PFSK-1 (cell line): ENCODE measurements at regions not wholly inside any gene's neighbourhood (a gene's known extent, or its start where the extent isn't known, plus 50 kb on each side); places are given as distances from the start of the nearest gene placed in this dataset.

Source experiments
- FOXP2 ChIP-seq: optimal IDR thresholded peaks from 2 replicates; pipeline ENCODE3; 2011; ENCODE audit warnings: borderline replicate concordance, control low read depth, inconsistent platforms; ENCODE audit not compliant: insufficient read depth; ENCODE audit errors: extremely low read length, extremely low read depth
- POLR2AphosphoS5 ChIP-seq: IDR thresholded peaks from 2 replicates; pipeline ENCODE4 v1.6.1; 2012; ENCODE audit warnings: low read depth, mild to moderate bottlenecking, control low read depth, low read length, moderate library complexity
- REST ChIP-seq, 2 experiments: IDR thresholded peaks; 2 replicates each; pipeline versions ENCODE4 v1.6.1 to v1.8.0; 2011 to 2012; ENCODE audit warnings: low read depth in 2 of 2, low read length in 2 of 2, control low read depth in 1 of 2, inconsistent platforms in 1 of 2, mild to moderate bottlenecking in 1 of 2, moderate library complexity in 1 of 2; ENCODE audit not compliant: insufficient read depth in 1 of 2
- SIN3A ChIP-seq: IDR thresholded peaks from 2 replicates; pipeline ENCODE4 v1.6.1; 2012; ENCODE audit warnings: mild to moderate bottlenecking, low read length, moderate library complexity, borderline replicate concordance; ENCODE audit not compliant: insufficient read depth
- TAF1 ChIP-seq: IDR thresholded peaks from 2 replicates; pipeline ENCODE4 v1.6.1; 2012; ENCODE audit warnings: low read length, control low read depth, borderline replicate concordance; ENCODE audit not compliant: insufficient read depth

- TF ChIP-seq POLR2AphosphoS5: no peak
- TF ChIP-seq REST (IDR thresholded peaks at IDR 0.05; ENCODE audit: insufficient read depth in 1 of 2, low read depth in 2 of 2, low read length in 2 of 2): no peak
- TF ChIP-seq TAF1: no peak
- TF ChIP-seq FOXP2: no peak
- no peak for TF ChIP-seq SIN3A
Measured at GRCh38 chr3:161555320-161555719, 58.7 kb downstream of the OTOL1 start.

- TF ChIP-seq POLR2AphosphoS5 (no peak), TAF1 (no peak), SIN3A (no peak), REST (IDR thresholded peaks at IDR 0.05; ENCODE audit: insufficient read depth in 1 of 2, low read depth in 2 of 2, low read length in 2 of 2) (no peak), FOXP2 (no peak)
Measured at GRCh38 chr3:161556533-161556932, 59.9 kb downstream of the OTOL1 start.

GRCh38 chr3:161556941-161557340 is 60.3 kb downstream of the OTOL1 start:
- TF ChIP-seq FOXP2: no peak
- TF ChIP-seq TAF1: no peak
- no peak for TF ChIP-seq POLR2AphosphoS5
- TF ChIP-seq REST (IDR thresholded peaks at IDR 0.05; ENCODE audit: insufficient read depth in 1 of 2, low read depth in 2 of 2, low read length in 2 of 2): no peak
- TF ChIP-seq SIN3A: no peak

- no peak for TF ChIP-seq TAF1
Measured at GRCh38 chr3:161557445-161558150, 61.0 kb downstream of the OTOL1 start.

GRCh38 chr3:161558236-161558635 is 61.6 kb downstream of the OTOL1 start:
- TF ChIP-seq SIN3A (no peak), REST (IDR thresholded peaks at IDR 0.05; ENCODE audit: insufficient read depth in 1 of 2, low read depth in 2 of 2, low read length in 2 of 2) (no peak), POLR2AphosphoS5 (no peak), TAF1 (no peak), FOXP2 (no peak)
